ENCODE measurements at regions not wholly inside any gene's neighbourhood (a gene's known extent, or its start where the extent isn't known, plus 50 kb on each side); places are given as distances from the start of the nearest gene placed in this dataset.

DNA sequence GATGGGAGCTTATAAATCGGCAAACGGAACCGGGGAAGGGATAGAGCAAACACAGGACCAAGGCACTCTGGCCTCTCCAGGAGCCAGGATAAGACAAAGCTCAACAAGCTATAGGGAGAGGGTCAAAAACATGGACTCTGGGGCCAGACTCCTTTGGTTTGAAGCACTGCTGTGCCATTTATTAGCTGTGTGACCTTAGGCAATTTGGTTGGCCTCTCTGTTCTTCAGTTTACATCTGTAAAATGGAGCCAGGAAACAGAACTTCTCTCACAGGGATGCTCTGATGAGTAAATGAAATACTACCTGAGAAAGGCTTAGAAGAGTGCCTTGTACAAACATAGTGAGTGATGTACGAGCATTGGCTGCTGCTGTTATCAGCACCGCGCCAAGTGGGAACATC, 213.3 kb upstream of the PWP1 start:
- H3K23me2 ChIP-seq (ENCODE audit: insufficient read length, low read depth, low read length, poor library complexity, severe bottlenecking), result no peaks in the 10 kb centered on the region
- no peak overlapping the region for H2BK15ac ChIP-seq (ENCODE audit: low read depth, low read length)
- no peaks in the 10 kb centered on the region for H3K79me2 ChIP-seq (ENCODE audit: insufficient read depth, low read length)
- H3K79me1 ChIP-seq (ENCODE audit: insufficient read depth, low read depth, low read length, poor library complexity, severe bottlenecking), result no peaks in the 10 kb centered on the region
- H4K8ac ChIP-seq (replicated peaks; ENCODE audit: insufficient read length, low read depth, low read length), result no peak overlapping the region
- H3K27ac Mint-ChIP-seq, result no peak overlapping the region
- H3K36me3 Mint-ChIP-seq (ENCODE audit: insufficient read depth in 1 of 3, low read depth in 3 of 3), result no peaks in the 10 kb centered on the region
- no peaks in the 10 kb centered on the region for H3K9me3 Mint-ChIP-seq
- H2BK12ac ChIP-seq (ENCODE audit: insufficient read length, low read depth, low read length), result no peak overlapping the region
- H2BK120ac ChIP-seq (ENCODE audit: low read depth, low read length, poor library complexity, severe bottlenecking), result no peak overlapping the region
- no peak overlapping the region for H4K91ac ChIP-seq (ENCODE audit: insufficient read length, low read depth, low read length)
- no peak overlapping the region for H3K4me3 Mint-ChIP-seq
- peaks cover 20% of the 10 kb centered on the region in 2 experiments for H3K4me1 Mint-ChIP-seq
- H3K14ac ChIP-seq (ENCODE audit: insufficient read depth, low read length), result no peak overlapping the region
- WGBS (ENCODE audit: extremely low coverage, insufficient read length, low lambda C conversion rate), result no CpG with 5 or more reads among the region's 6 CpGs
- H3K27me3 ChIP-seq (ENCODE audit: insufficient read depth, low read length), result no peaks in the 10 kb centered on the region; the same call in 1 of the 2 replicates
- H4K20me1 ChIP-seq (ENCODE audit: control insufficient read depth, insufficient read depth, insufficient read length), result no peaks in the 10 kb centered on the region
- no peak overlapping the region for H3K18ac ChIP-seq (ENCODE audit: insufficient read length, low read depth, low read length)
- no peak overlapping the region for H2BK5ac ChIP-seq (ENCODE audit: insufficient read length, low read length)
- no peak overlapping the region for H3K23ac ChIP-seq (ENCODE audit: insufficient read length, low read depth, low read length)
- no peak overlapping the region for H3K4me2 ChIP-seq (ENCODE audit: insufficient read depth, insufficient read length, low read length)
- no peak overlapping the region for H2AFZ ChIP-seq (ENCODE audit: low read length)
- no peak overlapping the region for H3K27ac ChIP-seq (ENCODE audit: insufficient read length, low read depth, low read length)
- no peak overlapping the region for H3K9ac ChIP-seq (ENCODE audit: extremely low read depth, insufficient read length, low read length)
- H3K4me1 ChIP-seq (ENCODE audit: insufficient read depth, low read length), result peaks cover 5% of the 10 kb centered on the region; the same call in 1 of the 2 replicates
- H3K27me3 Mint-ChIP-seq (ENCODE audit: low read depth), result peaks cover 30% of the 10 kb centered on the region
- no peaks in the 10 kb centered on the region for H3K9me3 ChIP-seq (ENCODE audit: control insufficient read depth, low read depth, low read length)
- no peak overlapping the region for H2AK5ac ChIP-seq (ENCODE audit: insufficient read length, low read length)
- TF ChIP-seq, protein P1, sequence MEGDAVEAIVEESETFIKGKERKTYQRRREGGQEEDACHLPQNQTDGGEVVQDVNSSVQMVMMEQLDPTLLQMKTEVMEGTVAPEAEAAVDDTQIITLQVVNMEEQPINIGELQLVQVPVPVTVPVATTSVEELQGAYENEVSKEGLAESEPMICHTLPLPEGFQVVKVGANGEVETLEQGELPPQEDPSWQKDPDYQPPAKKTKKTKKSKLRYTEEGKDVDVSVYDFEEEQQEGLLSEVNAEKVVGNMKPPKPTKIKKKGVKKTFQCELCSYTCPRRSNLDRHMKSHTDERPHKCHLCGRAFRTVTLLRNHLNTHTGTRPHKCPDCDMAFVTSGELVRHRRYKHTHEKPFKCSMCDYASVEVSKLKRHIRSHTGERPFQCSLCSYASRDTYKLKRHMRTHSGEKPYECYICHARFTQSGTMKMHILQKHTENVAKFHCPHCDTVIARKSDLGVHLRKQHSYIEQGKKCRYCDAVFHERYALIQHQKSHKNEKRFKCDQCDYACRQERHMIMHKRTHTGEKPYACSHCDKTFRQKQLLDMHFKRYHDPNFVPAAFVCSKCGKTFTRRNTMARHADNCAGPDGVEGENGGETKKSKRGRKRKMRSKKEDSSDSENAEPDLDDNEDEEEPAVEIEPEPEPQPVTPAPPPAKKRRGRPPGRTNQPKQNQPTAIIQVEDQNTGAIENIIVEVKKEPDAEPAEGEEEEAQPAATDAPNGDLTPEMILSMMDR (conservative IDR thresholded peaks at IDR 0.05), result no peak
- no peak overlapping the region for H3K56ac ChIP-seq (ENCODE audit: insufficient read length, low read depth, low read length)
- no peak overlapping the region for H3T11ph ChIP-seq (ENCODE audit: low read length)
- H3K4ac ChIP-seq (ENCODE audit: low read depth, low read length), result no peak overlapping the region
- DNase-seq, result no peak
- H2BK20ac ChIP-seq (ENCODE audit: low read depth, low read length, poor library complexity, severe bottlenecking), result no peak overlapping the region
- H4K5ac ChIP-seq (ENCODE audit: insufficient read length, low read depth, low read length), result no peak overlapping the region

All from H9 (cell line).